Spleen (tissue), 11 donors: ENCODE measurements at regions not wholly inside any gene's neighbourhood (a gene's known extent, or its start where the extent isn't known, plus 50 kb on each side); places are given as distances from the start of the nearest gene placed in this dataset.

Experiments
- DNase-seq: peaks from one replicate; pipeline ENCODE4 v3.0.0-alpha.2; 2020
- H3K27ac ChIP-seq, 8 donors: fragments of 200-600 bp; sonication (generic) in 7 of 8; 1 replicate in 4 of 8; 2 replicates in 4 of 8; pipeline versions ENCODE4 v1.5.0 to v1.8.0; 2016 to 2021; ENCODE audit warnings: inconsistent platforms in 4 of 8, mild to moderate bottlenecking in 4 of 8, moderate library complexity in 1 of 8
- H3K27me3 ChIP-seq, 7 donors: fragments of 200-600 bp; sonication (generic) in 6 of 7; replicated peaks in 1 of 7; 1 replicate in 4 of 7; 2 replicates in 3 of 7; pipeline versions ENCODE4 v1.5.0 to v1.8.0; 2016 to 2021; ENCODE audit warnings: inconsistent platforms in 3 of 7, mild to moderate bottlenecking in 1 of 7
- H3K36me3 ChIP-seq, 6 donors: fragments of 200-600 bp; sonication (generic) in 5 of 6; 1 replicate in 4 of 6; 2 replicates in 2 of 6; pipeline versions ENCODE4 v1.5.0 to v1.8.0; 2016 to 2021; ENCODE audit warnings: inconsistent platforms in 2 of 6
- H3K4me1 ChIP-seq, 6 donors: fragments of 200-600 bp; sonication (generic) in 5 of 6; 1 replicate in 3 of 6; 2 replicates in 3 of 6; pipeline versions ENCODE4 v1.5.0 to v1.8.0; 2016 to 2021; ENCODE audit warnings: inconsistent platforms in 3 of 6
- H3K4me3 ChIP-seq, 8 donors: fragments of 200-600 bp; sonication (generic) in 7 of 8; 1 replicate in 4 of 8; 2 replicates in 4 of 8; pipeline versions ENCODE4 v1.5.0 to v1.8.0; 2016 to 2021; ENCODE audit warnings: inconsistent platforms in 4 of 8, mild to moderate bottlenecking in 4 of 8, moderate library complexity in 2 of 8
- H3K9me3 ChIP-seq, 8 donors: fragments of 200-600 bp; sonication (generic) in 7 of 8; 1 replicate in 4 of 8; 2 replicates in 4 of 8; pipeline versions ENCODE4 v1.5.0 to v1.8.0; 2016 to 2021; ENCODE audit warnings: inconsistent platforms in 4 of 8
- CTCF ChIP-seq, 11 experiments: fragments of 200-600 bp in 7 of 11; fragments of 450-650 bp in 4 of 11; sonication (generic) in 4 of 11; IDR thresholded peaks in 8 of 11; conservative IDR thresholded peaks in 3 of 11; 1 replicate in 7 of 11; 2 replicates in 4 of 11; pipeline versions ENCODE4 v1.4.0 to v1.8.0; 2016 to 2021; ENCODE audit warnings: antibody characterized with exemption in 11 of 11, inconsistent platforms in 4 of 11, mild to moderate bottlenecking in 1 of 11
- POLR2A ChIP-seq, 3 donors: fragments of 450-650 bp; IDR thresholded peaks; one replicate each; pipeline ENCODE4 v1.5.1; 2017; ENCODE audit warnings: antibody characterized with exemption in 3 of 3, mild to moderate bottlenecking in 1 of 3
- POLR2AphosphoS5 ChIP-seq, 3 donors: sonication (generic); formaldehyde crosslinking; IDR thresholded peaks; one replicate each; pipeline ENCODE4 v1.5.1; 2017; ENCODE audit warnings: antibody characterized with exemption in 3 of 3
- WGBS, 5 donors: extraction: QIAGEN DNeasy Blood & Tissue Kit in 3 of 5; methylation state at CpG; one replicate each; pipeline versions ENCODE4 v1.1.5 to v1.1.7; 2013 to 2018; 5-methylcytosine and 5-hydroxymethylcytosine counted together
- intact Hi-C: fragments of 100-400 bp; cut with DNase I; formaldehyde crosslinking; loops from one replicate; pipeline ENCODE4 v1.15.0; 2023; ENCODE audit warnings: low total_unique reads
- donor health status: healthy with polysubstance abuse.
- donor health status: DM: no; HTN: no; CAD: no; lungs with moderate emphysema.
- donor health status: DM: no; HTN: no; CAD: no.
- donor health status: Bipolar disorder and iron deficiency.
- donor health status: healthy.
- donor health status: DM: no; HTN: no; CAD: no.
- donor health status: DM: yes; HTN: yes; CAD: no.

- Histone ChIP-seq H3K4me1 (no peaks in the 10 kb centered on the region), H3K27ac (no peak overlapping the region), H3K36me3 (no peaks in the 10 kb centered on the region), H3K27me3 (no peaks in the 10 kb centered on the region), H3K9me3 (no peaks in the 10 kb centered on the region), H3K4me3 (no peak overlapping the region)
- no peak for TF ChIP-seq POLR2AphosphoS5 (IDR thresholded peaks at IDR 0.05)
- no peak for TF ChIP-seq CTCF (IDR thresholded peaks at IDR 0.05 in 8 of 11, conservative IDR thresholded peaks at IDR 0.05 in 3 of 11)
- no peak for TF ChIP-seq POLR2A (IDR thresholded peaks at IDR 0.05)
- intact Hi-C loops, result no loop called here
- DNase-seq, result no peak
Measured at GRCh38 chr7:15801041-15801440, 114.6 kb upstream of the MEOX2 start.

GRCh38 chr7:15798081-15798480, 111.6 kb upstream of the MEOX2 start:
- WGBS, 5 donors, result 53 to 66% (median 61%) methylated on average over 1 of the region's 1 CpG
- Histone ChIP-seq H3K4me3 (no peak overlapping the region), H3K36me3 (no peaks in the 10 kb centered on the region), H3K9me3 (no peaks in the 10 kb centered on the region), H3K4me1 (no peaks in the 10 kb centered on the region), H3K27ac (no peak overlapping the region), H3K27me3 (no peaks in the 10 kb centered on the region)
- intact Hi-C loops, result no loop called here
- TF ChIP-seq POLR2A (IDR thresholded peaks at IDR 0.05) (no peak), CTCF (IDR thresholded peaks at IDR 0.05 in 8 of 11, conservative IDR thresholded peaks at IDR 0.05 in 3 of 11) (no peak), POLR2AphosphoS5 (IDR thresholded peaks at IDR 0.05) (no peak)
- no peak for DNase-seq

- Histone ChIP-seq H3K27ac (no peak overlapping the region), H3K9me3 (no peaks in the 10 kb centered on the region), H3K27me3 (no peaks in the 10 kb centered on the region), H3K4me3 (no peak overlapping the region), H3K36me3 (no peaks in the 10 kb centered on the region), H3K4me1 (no peaks in the 10 kb centered on the region)
- no peak for TF ChIP-seq POLR2A (IDR thresholded peaks at IDR 0.05)
- no peak for TF ChIP-seq POLR2AphosphoS5 (IDR thresholded peaks at IDR 0.05)
- TF ChIP-seq CTCF (IDR thresholded peaks at IDR 0.05 in 8 of 11, conservative IDR thresholded peaks at IDR 0.05 in 3 of 11), result no peak
- 50 to 75% (median 66%) methylated on average over 2 of the region's 2 CpGs for WGBS, 5 donors
- DNase-seq, result no peak
- intact Hi-C loops, result no loop called here
Measured at GRCh38 chr7:15795393-15795792, 108.9 kb upstream of the MEOX2 start.

GRCh38 chr7:15794801-15795200, 108.3 kb upstream of the MEOX2 start:
- H3K4me3 ChIP-seq, result no peak overlapping the region
- no peaks in the 10 kb centered on the region for H3K27me3 ChIP-seq
- intact Hi-C loops, result no loop called here
- H3K36me3 ChIP-seq, result no peaks in the 10 kb centered on the region
- no peak overlapping the region for H3K27ac ChIP-seq
- DNase-seq, result no peak
- no peaks in the 10 kb centered on the region for H3K9me3 ChIP-seq
- TF ChIP-seq POLR2AphosphoS5 (IDR thresholded peaks at IDR 0.05) (no peak), POLR2A (IDR thresholded peaks at IDR 0.05) (no peak), CTCF (IDR thresholded peaks at IDR 0.05 in 8 of 11, conservative IDR thresholded peaks at IDR 0.05 in 3 of 11) (no peak)
- H3K4me1 ChIP-seq, result no peaks in the 10 kb centered on the region
